HepG2 (cell line): ENCODE measurements at regions not wholly inside any gene's neighbourhood (a gene's known extent, or its start where the extent isn't known, plus 50 kb on each side); places are given as distances from the start of the nearest gene placed in this dataset.

ENCODE experiments used
- CBX2 ChIP-seq, 2 experiments: fragments of 200-600 bp in 1 of 2; sonication (generic); formaldehyde crosslinking in 1 of 2; IDR thresholded peaks; 2 replicates each; pipeline versions ENCODE4 v1.7.0 to v1.8.1; 2018 to 2022; ENCODE audit warnings: low read depth in 2 of 2, low read length in 1 of 2, mild to moderate bottlenecking in 1 of 2, missing genetic modification reagents in 1 of 2
- EEA1 ChIP-seq: sonication (generic); formaldehyde crosslinking; IDR thresholded peaks from 2 replicates; pipeline ENCODE4 v1.5.1; 2020; ENCODE audit warnings: mild to moderate bottlenecking, missing genetic modification reagents, borderline replicate concordance
- GTF3A ChIP-seq: sonication (generic); formaldehyde crosslinking; conservative IDR thresholded peaks from 2 replicates; pipeline ENCODE4 v1.4.0; 2020; ENCODE audit warnings: mild to moderate bottlenecking, missing genetic modification reagents
- HMG20A ChIP-seq: IDR thresholded peaks from 2 replicates; pipeline ENCODE4 v1.6.1; 2016; ENCODE audit warnings: borderline replicate concordance
- HOXA7 ChIP-seq: sonication (generic); formaldehyde crosslinking; IDR thresholded peaks from 2 replicates; pipeline ENCODE4 v1.8.1; 2022; ENCODE audit warnings: mild to moderate bottlenecking, missing genetic modification reagents, moderate library complexity
- KLF6 ChIP-seq: IDR thresholded peaks from 2 replicates; pipeline ENCODE4 v1.8.0; 2016; ENCODE audit warnings: missing biosample characterization, missing genetic modification reagents
- MYC ChIP-seq: sonication (generic); formaldehyde crosslinking; IDR thresholded peaks from 2 replicates; pipeline ENCODE4 v1.9.0; 2021; ENCODE audit warnings: missing genetic modification reagents, borderline replicate concordance
- NCOA2 ChIP-seq: sonication (generic); formaldehyde crosslinking; IDR thresholded peaks from 2 replicates; pipeline ENCODE4 v1.8.0; 2022; ENCODE audit warnings: inconsistent platforms
- NFYB ChIP-seq: sonication (generic); formaldehyde crosslinking; IDR thresholded peaks from 2 replicates; pipeline ENCODE4 v1.4.0; 2020; ENCODE audit warnings: missing genetic modification reagents
- SIX4 ChIP-seq: sonication (generic); formaldehyde crosslinking; IDR thresholded peaks from 2 replicates; pipeline ENCODE4 v1.4.0; 2020; ENCODE audit warnings: missing genetic modification reagents
- SP4 ChIP-seq: sonication (generic); formaldehyde crosslinking; IDR thresholded peaks from 2 replicates; pipeline ENCODE4 v1.8.1; 2023; ENCODE audit warnings: mild to moderate bottlenecking, missing genetic modification reagents
- XRCC5 ChIP-seq: fragments of 200-400 bp; formaldehyde crosslinking; optimal IDR thresholded peaks from 2 replicates; pipeline ENCODE3; 2017; ENCODE audit warnings: mild to moderate bottlenecking, low read length
- ZBTB38 ChIP-seq: sonication (generic); formaldehyde crosslinking; IDR thresholded peaks from 2 replicates; pipeline ENCODE4 v1.5.1; 2020; ENCODE audit warnings: mild to moderate bottlenecking, missing genetic modification reagents
- ZMAT3 ChIP-seq: sonication (generic); formaldehyde crosslinking; conservative IDR thresholded peaks from 2 replicates; pipeline ENCODE4 v1.7.0; 2021; ENCODE audit warnings: missing genetic modification reagents
- ZNF256 ChIP-seq: sonication (generic); formaldehyde crosslinking; conservative IDR thresholded peaks from 2 replicates; pipeline ENCODE4 v1.4.0; 2020; ENCODE audit warnings: missing genetic modification reagents
- ZNF317 ChIP-seq: sonication (generic); formaldehyde crosslinking; IDR thresholded peaks from 2 replicates; pipeline ENCODE4 v1.5.0; 2020; ENCODE audit warnings: mild to moderate bottlenecking, missing genetic modification reagents
- ZNF558 ChIP-seq: sonication (generic); formaldehyde crosslinking; IDR thresholded peaks from 2 replicates; pipeline ENCODE4 v1.9.0; 2022; ENCODE audit warnings: mild to moderate bottlenecking, missing genetic modification reagents, borderline replicate concordance
- ZNF615 ChIP-seq: sonication (generic); formaldehyde crosslinking; IDR thresholded peaks from 2 replicates; pipeline ENCODE4 v1.5.0; 2020; ENCODE audit warnings: mild to moderate bottlenecking, missing genetic modification reagents, borderline replicate concordance
- ZNF724P ChIP-seq: sonication (generic); formaldehyde crosslinking; IDR thresholded peaks from 2 replicates; pipeline ENCODE4 v1.8.0; 2022; ENCODE audit warnings: missing genetic modification reagents, borderline replicate concordance
- TF ChIP-seq, protein P1 (sequence below): fragments of 450-650 bp; IDR thresholded peaks from 2 replicates; pipeline ENCODE4 v1.6.1; 2017
- TF ChIP-seq, protein P2 (sequence below): sonication (generic); formaldehyde crosslinking; IDR thresholded peaks from 2 replicates; pipeline ENCODE4 v1.5.0; 2020; ENCODE audit warnings: missing genetic modification reagents
- TF ChIP-seq, protein P3 (sequence below): sonication (generic); formaldehyde crosslinking; IDR thresholded peaks from 2 replicates; pipeline ENCODE4 v1.5.0; 2020; ENCODE audit warnings: mild to moderate bottlenecking, missing genetic modification reagents

DNA sequence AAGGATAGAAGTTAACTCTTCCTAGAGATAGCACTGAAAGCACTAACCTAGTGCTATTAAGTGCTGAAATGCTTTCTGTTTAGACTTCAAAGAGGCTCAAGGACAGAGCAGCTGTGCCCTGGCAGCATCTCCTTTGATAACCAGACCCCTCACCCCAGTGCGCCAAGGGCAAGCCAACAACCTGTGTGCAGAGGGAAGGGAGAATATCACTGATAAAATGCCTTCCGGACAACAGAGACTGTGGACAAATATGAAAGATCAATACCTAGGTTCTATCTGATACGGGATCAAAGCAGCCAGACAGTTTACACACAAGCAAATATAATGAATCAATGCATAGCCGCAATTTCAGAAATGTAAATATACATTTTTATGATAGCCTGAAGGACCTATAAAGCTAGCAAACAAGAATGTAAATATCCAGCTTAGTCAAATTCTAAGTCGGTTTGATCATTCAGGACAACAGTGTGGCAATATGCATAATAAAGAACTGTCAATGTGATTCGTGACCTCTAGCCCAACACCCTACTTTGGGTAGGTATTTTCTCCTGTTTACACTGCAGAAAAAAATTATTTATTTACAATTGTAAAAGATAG lies 91.8 kb upstream of the RFX8 start (continued):
- TF ChIP-seq, protein P1, sequence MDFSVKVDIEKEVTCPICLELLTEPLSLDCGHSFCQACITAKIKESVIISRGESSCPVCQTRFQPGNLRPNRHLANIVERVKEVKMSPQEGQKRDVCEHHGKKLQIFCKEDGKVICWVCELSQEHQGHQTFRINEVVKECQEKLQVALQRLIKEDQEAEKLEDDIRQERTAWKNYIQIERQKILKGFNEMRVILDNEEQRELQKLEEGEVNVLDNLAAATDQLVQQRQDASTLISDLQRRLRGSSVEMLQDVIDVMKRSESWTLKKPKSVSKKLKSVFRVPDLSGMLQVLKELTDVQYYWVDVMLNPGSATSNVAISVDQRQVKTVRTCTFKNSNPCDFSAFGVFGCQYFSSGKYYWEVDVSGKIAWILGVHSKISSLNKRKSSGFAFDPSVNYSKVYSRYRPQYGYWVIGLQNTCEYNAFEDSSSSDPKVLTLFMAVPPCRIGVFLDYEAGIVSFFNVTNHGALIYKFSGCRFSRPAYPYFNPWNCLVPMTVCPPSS: no peak
- no peak; the same call in 1 of the 2 replicates for TF ChIP-seq CBX2 (IDR thresholded peaks at IDR 0.05; ENCODE audit: low read depth, low read length)
- no peak for TF ChIP-seq CBX2 (CRISPR knock-in tag; IDR thresholded peaks at IDR 0.05; ENCODE audit: low read depth)
- peak; percentile 69; the same call in 1 of the 2 replicates for TF ChIP-seq ZBTB38 (CRISPR knock-in tag)
- no peak; the same call in 1 of the 2 replicates for TF ChIP-seq ZNF724P (CRISPR knock-in tag)
- TF ChIP-seq, protein P2, sequence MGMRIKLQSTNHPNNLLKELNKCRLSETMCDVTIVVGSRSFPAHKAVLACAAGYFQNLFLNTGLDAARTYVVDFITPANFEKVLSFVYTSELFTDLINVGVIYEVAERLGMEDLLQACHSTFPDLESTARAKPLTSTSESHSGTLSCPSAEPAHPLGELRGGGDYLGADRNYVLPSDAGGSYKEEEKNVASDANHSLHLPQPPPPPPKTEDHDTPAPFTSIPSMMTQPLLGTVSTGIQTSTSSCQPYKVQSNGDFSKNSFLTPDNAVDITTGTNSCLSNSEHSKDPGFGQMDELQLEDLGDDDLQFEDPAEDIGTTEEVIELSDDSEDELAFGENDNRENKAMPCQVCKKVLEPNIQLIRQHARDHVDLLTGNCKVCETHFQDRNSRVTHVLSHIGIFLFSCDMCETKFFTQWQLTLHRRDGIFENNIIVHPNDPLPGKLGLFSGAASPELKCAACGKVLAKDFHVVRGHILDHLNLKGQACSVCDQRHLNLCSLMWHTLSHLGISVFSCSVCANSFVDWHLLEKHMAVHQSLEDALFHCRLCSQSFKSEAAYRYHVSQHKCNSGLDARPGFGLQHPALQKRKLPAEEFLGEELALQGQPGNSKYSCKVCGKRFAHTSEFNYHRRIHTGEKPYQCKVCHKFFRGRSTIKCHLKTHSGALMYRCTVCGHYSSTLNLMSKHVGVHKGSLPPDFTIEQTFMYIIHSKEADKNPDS (CRISPR knock-in tag): peak; percentile 93; the same call in 1 of the 2 replicates
- peak; percentile 97 for TF ChIP-seq SIX4 (CRISPR knock-in tag)
- no peak; the same call in none of the 2 replicates for TF ChIP-seq NFYB (CRISPR knock-in tag)
- TF ChIP-seq ZNF615 (CRISPR knock-in tag): peak; percentile 35; the same call in 1 of the 2 replicates
- peak; percentile 90; the same call in 1 of the 2 replicates for TF ChIP-seq HOXA7 (CRISPR knock-in tag)
- TF ChIP-seq XRCC5: no peak
- TF ChIP-seq GTF3A: peak; percentile 61; the same call in 1 of the 2 replicates
- TF ChIP-seq ZNF256 (CRISPR knock-in tag): peak; percentile 27; the same call in 1 of the 2 replicates
- no peak for TF ChIP-seq EEA1 (CRISPR knock-in tag)
- peak; percentile 86; the same call in 1 of the 2 replicates for TF ChIP-seq MYC (CRISPR knock-in tag)
- TF ChIP-seq ZNF558: peak; percentile 20; the same call in 1 of the 2 replicates
- peak; percentile 100 for TF ChIP-seq HMG20A (CRISPR knock-in tag)
- TF ChIP-seq ZMAT3 (CRISPR knock-in tag): peak; percentile 97
- TF ChIP-seq NCOA2 (CRISPR knock-in tag): peak; percentile 100
- no peak; the same call in 1 of the 2 replicates for TF ChIP-seq KLF6
- TF ChIP-seq SP4 (CRISPR knock-in tag): peak; percentile 46; the same call in 1 of the 2 replicates
- TF ChIP-seq, protein P3, sequence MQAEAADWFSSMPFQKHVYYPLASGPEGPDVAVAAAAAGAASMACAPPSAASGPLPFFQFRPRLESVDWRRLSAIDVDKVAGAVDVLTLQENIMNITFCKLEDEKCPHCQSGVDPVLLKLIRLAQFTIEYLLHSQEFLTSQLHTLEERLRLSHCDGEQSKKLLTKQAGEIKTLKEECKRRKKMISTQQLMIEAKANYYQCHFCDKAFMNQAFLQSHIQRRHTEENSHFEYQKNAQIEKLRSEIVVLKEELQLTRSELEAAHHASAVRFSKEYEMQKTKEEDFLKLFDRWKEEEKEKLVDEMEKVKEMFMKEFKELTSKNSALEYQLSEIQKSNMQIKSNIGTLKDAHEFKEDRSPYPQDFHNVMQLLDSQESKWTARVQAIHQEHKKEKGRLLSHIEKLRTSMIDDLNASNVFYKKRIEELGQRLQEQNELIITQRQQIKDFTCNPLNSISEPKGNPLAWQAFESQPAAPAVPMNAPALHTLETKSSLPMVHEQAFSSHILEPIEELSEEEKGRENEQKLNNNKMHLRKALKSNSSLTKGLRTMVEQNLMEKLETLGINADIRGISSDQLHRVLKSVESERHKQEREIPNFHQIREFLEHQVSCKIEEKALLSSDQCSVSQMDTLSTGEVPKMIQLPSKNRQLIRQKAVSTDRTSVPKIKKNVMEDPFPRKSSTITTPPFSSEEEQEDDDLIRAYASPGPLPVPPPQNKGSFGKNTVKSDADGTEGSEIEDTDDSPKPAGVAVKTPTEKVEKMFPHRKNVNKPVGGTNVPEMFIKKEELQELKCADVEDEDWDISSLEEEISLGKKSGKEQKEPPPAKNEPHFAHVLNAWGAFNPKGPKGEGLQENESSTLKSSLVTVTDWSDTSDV (CRISPR knock-in tag): no peak
- TF ChIP-seq ZNF317: peak; percentile 91
